Activated CD4-positive, alpha-beta T cell treated with anti-CD3 and anti-CD28 coated beads, Interleukin-2, Interleukin-6, amounts not matched to agents 100 ng/mL and 50 ng/mL, durations not matched to agents 16 hours and 8 hours (primary cell): ENCODE measurements at regions not wholly inside any gene's neighbourhood (a gene's known extent, or its start where the extent isn't known, plus 50 kb on each side); places are given as distances from the start of the nearest gene placed in this dataset.

Experiments
- DNase-seq: peaks from one replicate; pipeline ENCODE4 v3.0.0-alpha.2; 2020

DNA sequence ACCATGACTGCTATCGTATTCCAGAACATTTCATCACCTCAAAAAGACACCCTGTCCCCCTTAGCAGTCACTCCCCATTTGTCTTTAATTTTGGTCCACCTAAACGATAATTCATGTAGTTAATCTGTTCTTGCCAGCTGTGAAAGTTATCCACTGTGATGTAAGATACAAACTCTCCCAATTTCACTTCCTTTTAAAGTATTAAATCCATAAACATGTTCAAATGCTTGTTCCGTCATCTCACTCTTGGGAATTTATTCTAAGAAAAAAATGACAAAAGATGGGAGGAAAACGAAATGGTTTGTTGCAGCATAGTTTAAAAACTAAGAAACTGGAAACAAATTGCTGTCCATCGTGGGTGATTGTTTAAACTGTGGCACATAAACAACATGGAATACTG lies 53.7 kb upstream of the IRF2 start:
- DNase-seq: no peak

DNA sequence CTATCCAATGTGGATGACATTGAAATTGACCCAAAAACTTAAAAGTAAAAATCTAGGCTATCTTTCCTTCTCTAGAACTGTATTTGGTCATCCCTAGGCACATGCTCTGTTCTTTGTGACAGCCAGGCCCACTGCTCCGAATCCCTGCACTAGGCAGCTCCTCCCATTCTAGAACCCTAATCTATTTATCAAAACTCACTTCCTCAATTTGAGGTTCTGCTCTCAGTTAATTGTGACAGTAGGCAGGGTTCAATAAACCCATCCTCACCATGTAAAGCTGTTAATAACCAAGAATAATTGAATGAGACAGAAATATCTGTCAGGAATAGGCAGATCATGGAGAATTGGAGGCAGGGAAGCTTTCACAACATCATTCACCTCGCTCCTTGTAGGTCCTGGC lies 51.9 kb upstream of the IRF2 start:
- no peak for DNase-seq
